T-helper 2 cell treated with Interferon-gamma antibody and Interleukin-4, amounts not matched to agents 5 μg/mL and 100 μg/mL, for 36 hours (primary cell): ENCODE measurements at regions not wholly inside any gene's neighbourhood (a gene's known extent, or its start where the extent isn't known, plus 50 kb on each side); places are given as distances from the start of the nearest gene placed in this dataset.
"Not testable (repeated sequence)": the region's sequence is repeated elsewhere in the genome, so short reads cannot be mapped to it uniquely, and the experiment has no call there.

Experiments
- DNase-seq: peaks from one replicate; pipeline ENCODE4 v3.0.0; 2021; ENCODE audit warnings: low spot score
- H3K27ac Mint-ChIP-seq: one replicate; pipeline ENCODE4 v1.8.0; 2021; ENCODE audit warnings: mild to moderate bottlenecking, mixed read lengths
- H3K27me3 Mint-ChIP-seq: one replicate; pipeline ENCODE4 v1.8.0; 2021; ENCODE audit warnings: low read depth, mixed read lengths
- H3K36me3 Mint-ChIP-seq: one replicate; pipeline ENCODE4 v1.8.0; 2021; ENCODE audit warnings: low read depth, mixed read lengths
- H3K4me1 Mint-ChIP-seq: one replicate; pipeline ENCODE4 v1.8.0; 2021; ENCODE audit warnings: low read depth, mixed read lengths
- H3K4me3 Mint-ChIP-seq: one replicate; pipeline ENCODE4 v1.8.0; 2022; ENCODE audit warnings: mild to moderate bottlenecking, moderate library complexity, mixed read lengths
- H3K9me3 Mint-ChIP-seq: one replicate; pipeline ENCODE4 v1.8.0; 2021; ENCODE audit warnings: mixed read lengths

- H3K36me3 Mint-ChIP-seq: no peaks in the 10 kb centered on the region
- DNase-seq: no peak
- H3K27ac Mint-ChIP-seq: no peak overlapping the region
- peaks cover 4% of the 10 kb centered on the region for H3K9me3 Mint-ChIP-seq
- H3K4me1 Mint-ChIP-seq: no peaks in the 10 kb centered on the region
- H3K27me3 Mint-ChIP-seq: no peaks in the 10 kb centered on the region
- no peak overlapping the region for H3K4me3 Mint-ChIP-seq
Measured at GRCh38 chr11:130979386-130979972, 63.2 kb upstream of the SNX19 start.

GRCh38 chr11:130980071-130980862 is 64.0 kb upstream of the SNX19 start:
- Mint-ChIP-seq H3K36me3 (no peaks in the 10 kb centered on the region), H3K27me3 (no peaks in the 10 kb centered on the region), H3K4me1 (no peaks in the 10 kb centered on the region), H3K27ac (no peak overlapping the region), H3K4me3 (no peak overlapping the region), H3K9me3 (peaks cover 4% of the 10 kb centered on the region)
- DNase-seq: no peak

GRCh38 chr11:130984241-130984640 is 68.0 kb upstream of the SNX19 start:
- H3K9me3 Mint-ChIP-seq, DNase-seq, H3K4me1 Mint-ChIP-seq, H3K36me3 Mint-ChIP-seq, H3K4me3 Mint-ChIP-seq, H3K27me3 Mint-ChIP-seq, H3K27ac Mint-ChIP-seq: not testable (repeated sequence)

- Mint-ChIP-seq H3K36me3 (no peaks in the 10 kb centered on the region), H3K27ac (no peak overlapping the region), H3K4me1 (no peaks in the 10 kb centered on the region), H3K9me3 (no peaks in the 10 kb centered on the region), H3K4me3 (no peak overlapping the region), H3K27me3 (no peaks in the 10 kb centered on the region)
- DNase-seq: no peak
Measured at GRCh38 chr11:130992788-130993187, 76.5 kb upstream of the SNX19 start.

- Mint-ChIP-seq H3K9me3 (no peaks in the 10 kb centered on the region), H3K27me3 (no peaks in the 10 kb centered on the region), H3K27ac (no peak overlapping the region), H3K4me1 (no peaks in the 10 kb centered on the region), H3K36me3 (no peaks in the 10 kb centered on the region), H3K4me3 (no peak overlapping the region)
- no peak for DNase-seq
Measured at GRCh38 chr11:130994043-130994442, 77.8 kb upstream of the SNX19 start.

GRCh38 chr11:130995266-130995665 is 79.0 kb upstream of the SNX19 start:
- Mint-ChIP-seq H3K4me1 (no peaks in the 10 kb centered on the region), H3K9me3 (no peaks in the 10 kb centered on the region), H3K36me3 (no peaks in the 10 kb centered on the region), H3K4me3 (no peak overlapping the region), H3K27me3 (no peaks in the 10 kb centered on the region), H3K27ac (no peak overlapping the region)
- no peak for DNase-seq

GRCh38 chr11:130997278-130997677 is 81.0 kb upstream of the SNX19 start:
- Mint-ChIP-seq H3K27me3 (no peaks in the 10 kb centered on the region), H3K9me3 (no peaks in the 10 kb centered on the region), H3K4me1 (no peaks in the 10 kb centered on the region), H3K4me3 (no peak overlapping the region), H3K27ac (no peak overlapping the region), H3K36me3 (no peaks in the 10 kb centered on the region)
- DNase-seq: no peak

GRCh38 chr11:130999086-130999485 is 82.8 kb upstream of the SNX19 start:
- Mint-ChIP-seq H3K27me3 (no peaks in the 10 kb centered on the region), H3K4me3 (no peak overlapping the region), H3K9me3 (no peaks in the 10 kb centered on the region), H3K27ac (no peak overlapping the region), H3K36me3 (no peaks in the 10 kb centered on the region), H3K4me1 (no peaks in the 10 kb centered on the region)
- DNase-seq: no peak

GRCh38 chr11:130999992-131000770 is 83.9 kb upstream of the SNX19 start:
- H3K27me3 Mint-ChIP-seq: no peaks in the 10 kb centered on the region
- H3K9me3 Mint-ChIP-seq: no peaks in the 10 kb centered on the region
- H3K36me3 Mint-ChIP-seq: no peaks in the 10 kb centered on the region
- H3K27ac Mint-ChIP-seq: no peak overlapping the region
- no peak for DNase-seq
- no peaks in the 10 kb centered on the region for H3K4me1 Mint-ChIP-seq
- H3K4me3 Mint-ChIP-seq: no peak overlapping the region

- H3K4me1 Mint-ChIP-seq: no peaks in the 10 kb centered on the region
- no peaks in the 10 kb centered on the region for H3K36me3 Mint-ChIP-seq
- no peaks in the 10 kb centered on the region for H3K27me3 Mint-ChIP-seq
- H3K27ac Mint-ChIP-seq: no peak overlapping the region
- H3K4me3 Mint-ChIP-seq: no peak overlapping the region
- no peak for DNase-seq
- H3K9me3 Mint-ChIP-seq: no peaks in the 10 kb centered on the region
Measured at GRCh38 chr11:131002145-131002544, 85.9 kb upstream of the SNX19 start.

GRCh38 chr11:131005829-131006228 is 89.5 kb upstream of the SNX19 start:
- Mint-ChIP-seq H3K27ac (no peak overlapping the region), H3K9me3 (no peaks in the 10 kb centered on the region), H3K4me1 (no peaks in the 10 kb centered on the region), H3K36me3 (no peaks in the 10 kb centered on the region), H3K27me3 (no peaks in the 10 kb centered on the region), H3K4me3 (no peak overlapping the region)
- no peak for DNase-seq

- H3K4me3 Mint-ChIP-seq: no peak overlapping the region
- no peaks in the 10 kb centered on the region for H3K36me3 Mint-ChIP-seq
- no peaks in the 10 kb centered on the region for H3K4me1 Mint-ChIP-seq
- H3K27ac Mint-ChIP-seq: no peak overlapping the region
- no peaks in the 10 kb centered on the region for H3K9me3 Mint-ChIP-seq
- H3K27me3 Mint-ChIP-seq: no peaks in the 10 kb centered on the region
- DNase-seq: no peak
Measured at GRCh38 chr11:131025020-131025419, 108.7 kb upstream of the SNX19 start.

GRCh38 chr11:131025421-131026125 is 109.3 kb upstream of the SNX19 start:
- Mint-ChIP-seq H3K36me3 (no peaks in the 10 kb centered on the region), H3K9me3 (no peaks in the 10 kb centered on the region), H3K27me3 (no peaks in the 10 kb centered on the region), H3K27ac (no peak overlapping the region), H3K4me1 (no peaks in the 10 kb centered on the region), H3K4me3 (no peak overlapping the region)
- no peak for DNase-seq

- H3K9me3 Mint-ChIP-seq: no peaks in the 10 kb centered on the region
- H3K4me3 Mint-ChIP-seq: no peak overlapping the region
- DNase-seq: no peak
- no peak overlapping the region for H3K27ac Mint-ChIP-seq
- no peaks in the 10 kb centered on the region for H3K27me3 Mint-ChIP-seq
- H3K36me3 Mint-ChIP-seq: no peaks in the 10 kb centered on the region
- H3K4me1 Mint-ChIP-seq: no peaks in the 10 kb centered on the region
Measured at GRCh38 chr11:131027491-131027890, 111.2 kb upstream of the SNX19 start.
